Left renal pelvis (tissue), 4 donors: ENCODE measurements at regions not wholly inside any gene's neighbourhood (a gene's known extent, or its start where the extent isn't known, plus 50 kb on each side); places are given as distances from the start of the nearest gene placed in this dataset.

Experiments used
- DNase-seq, 4 donors: peaks; one replicate each; pipeline ENCODE4 v3.0.0-alpha.2; 2013; ENCODE audit warnings: low read depth in 4 of 4, low spot score in 3 of 4

- no peak for DNase-seq
These were observed 93.0 kb upstream of the PUDP start for GRCh38 chrX:7240929-7241328.

- DNase-seq: no peak
These were observed 87.1 kb upstream of the PUDP start for GRCh38 chrX:7235071-7235470.

GRCh38 chrX:7233580-7234406 is 85.8 kb upstream of the PUDP start:
- no peak for DNase-seq

GRCh38 chrX:7228226-7228625 is 80.3 kb upstream of the PUDP start:
- DNase-seq: no peak

- no peak for DNase-seq
These were observed 77.4 kb upstream of the PUDP start for GRCh38 chrX:7225338-7225737.

- no peak for DNase-seq
These were observed 75.3 kb upstream of the PUDP start for GRCh38 chrX:7223271-7223670.

GRCh38 chrX:7220121-7220520 is 72.2 kb upstream of the PUDP start:
- DNase-seq: no peak

- DNase-seq: no peak
These were observed 71.3 kb upstream of the PUDP start for GRCh38 chrX:7219153-7219705.

GRCh38 chrX:7218321-7219152 is 70.6 kb upstream of the PUDP start:
- no peak for DNase-seq

GRCh38 chrX:7216981-7217587 is 69.1 kb upstream of the PUDP start:
- DNase-seq: no peak

- DNase-seq: no peak
These were observed 67.9 kb upstream of the PUDP start for GRCh38 chrX:7215842-7216241.

GRCh38 chrX:7214251-7214650 is 66.3 kb upstream of the PUDP start:
- no peak for DNase-seq

- DNase-seq: no peak
These were observed 57.2 kb upstream of the PUDP start for GRCh38 chrX:7205037-7205577.

GRCh38 chrX:7204619-7205018 is 56.7 kb upstream of the PUDP start:
- DNase-seq: no peak

- DNase-seq: no peak
These were observed 54.3 kb upstream of the PUDP start for GRCh38 chrX:7202206-7202605.

GRCh38 chrX:7201496-7201895 is 53.5 kb upstream of the PUDP start:
- DNase-seq: no peak

- DNase-seq: no peak
These were observed 50.5 kb upstream of the PUDP start for GRCh38 chrX:7198499-7198898.
